HEK293 (cell line): ENCODE measurements at regions not wholly inside any gene's neighbourhood (a gene's known extent, or its start where the extent isn't known, plus 50 kb on each side); places are given as distances from the start of the nearest gene placed in this dataset.

Experiments
- GLIS2 ChIP-seq: fragments of 450-650 bp; formaldehyde crosslinking; IDR thresholded peaks from 2 replicates; pipeline ENCODE4 v1.5.1; 2016; ENCODE audit warnings: missing biosample characterization, missing genetic modification characterization
- ZBTB7A ChIP-seq: fragments of 450-650 bp; formaldehyde crosslinking; IDR thresholded peaks from 2 replicates; pipeline ENCODE4 v1.5.1; 2016; ENCODE audit warnings: low read depth, missing biosample characterization, missing genetic modification characterization
- ZFP41 ChIP-seq: fragments of 450-650 bp; formaldehyde crosslinking; IDR thresholded peaks from 2 replicates; pipeline ENCODE4 v1.5.1; 2016; ENCODE audit warnings: missing biosample characterization, missing genetic modification characterization, borderline replicate concordance
- ZNF266 ChIP-seq: fragments of 450-650 bp; formaldehyde crosslinking; IDR thresholded peaks from 2 replicates; pipeline ENCODE4 v1.5.1; 2016; ENCODE audit warnings: missing biosample characterization, missing genetic modification characterization, low read depth
- ZNF398 ChIP-seq: fragments of 450-650 bp; formaldehyde crosslinking; IDR thresholded peaks from 2 replicates; pipeline ENCODE4 v1.5.1; 2017; ENCODE audit warnings: missing biosample characterization, missing genetic modification characterization
- ZNF747 ChIP-seq: fragments of 450-650 bp; formaldehyde crosslinking; IDR thresholded peaks from 2 replicates; pipeline ENCODE4 v1.5.1; 2016; ENCODE audit warnings: missing biosample characterization, missing genetic modification characterization
- ZNF777 ChIP-seq: fragments of 450-650 bp; formaldehyde crosslinking; IDR thresholded peaks from 2 replicates; pipeline ENCODE4 v1.5.1; 2017; ENCODE audit warnings: missing biosample characterization, missing genetic modification characterization, borderline replicate concordance
- ZXDB ChIP-seq: fragments of 450-650 bp; formaldehyde crosslinking; IDR thresholded peaks from 2 replicates; pipeline ENCODE4 v1.5.1; 2016; ENCODE audit warnings: missing biosample characterization, missing genetic modification characterization
- TF ChIP-seq, protein P1 (sequence below): fragments of 450-650 bp; formaldehyde crosslinking; IDR thresholded peaks from 2 replicates; pipeline ENCODE4 v1.5.1; 2016; ENCODE audit warnings: missing biosample characterization, missing genetic modification characterization
- TF ChIP-seq, protein P2 (sequence below): fragments of 450-650 bp; formaldehyde crosslinking; IDR thresholded peaks from 2 replicates; pipeline ENCODE4 v1.5.1; 2016; ENCODE audit warnings: missing biosample characterization, missing genetic modification characterization

GRCh38 chr5:144915452-144915851 lies 744.8 kb downstream of the KCTD16 start:
- TF ChIP-seq ZFP41 (no peak), ZNF747 (no peak), ZNF398 (tag by site-specific recombination) (no peak), ZNF777 (no peak), ZNF266 (tag by site-specific recombination) (no peak), ZXDB (no peak), ZBTB7A (tag by site-specific recombination) (no peak), GLIS2 (no peak)
- TF ChIP-seq, protein P1, sequence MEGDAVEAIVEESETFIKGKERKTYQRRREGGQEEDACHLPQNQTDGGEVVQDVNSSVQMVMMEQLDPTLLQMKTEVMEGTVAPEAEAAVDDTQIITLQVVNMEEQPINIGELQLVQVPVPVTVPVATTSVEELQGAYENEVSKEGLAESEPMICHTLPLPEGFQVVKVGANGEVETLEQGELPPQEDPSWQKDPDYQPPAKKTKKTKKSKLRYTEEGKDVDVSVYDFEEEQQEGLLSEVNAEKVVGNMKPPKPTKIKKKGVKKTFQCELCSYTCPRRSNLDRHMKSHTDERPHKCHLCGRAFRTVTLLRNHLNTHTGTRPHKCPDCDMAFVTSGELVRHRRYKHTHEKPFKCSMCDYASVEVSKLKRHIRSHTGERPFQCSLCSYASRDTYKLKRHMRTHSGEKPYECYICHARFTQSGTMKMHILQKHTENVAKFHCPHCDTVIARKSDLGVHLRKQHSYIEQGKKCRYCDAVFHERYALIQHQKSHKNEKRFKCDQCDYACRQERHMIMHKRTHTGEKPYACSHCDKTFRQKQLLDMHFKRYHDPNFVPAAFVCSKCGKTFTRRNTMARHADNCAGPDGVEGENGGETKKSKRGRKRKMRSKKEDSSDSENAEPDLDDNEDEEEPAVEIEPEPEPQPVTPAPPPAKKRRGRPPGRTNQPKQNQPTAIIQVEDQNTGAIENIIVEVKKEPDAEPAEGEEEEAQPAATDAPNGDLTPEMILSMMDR (tag by site-specific recombination): no peak
- TF ChIP-seq, protein P2, sequence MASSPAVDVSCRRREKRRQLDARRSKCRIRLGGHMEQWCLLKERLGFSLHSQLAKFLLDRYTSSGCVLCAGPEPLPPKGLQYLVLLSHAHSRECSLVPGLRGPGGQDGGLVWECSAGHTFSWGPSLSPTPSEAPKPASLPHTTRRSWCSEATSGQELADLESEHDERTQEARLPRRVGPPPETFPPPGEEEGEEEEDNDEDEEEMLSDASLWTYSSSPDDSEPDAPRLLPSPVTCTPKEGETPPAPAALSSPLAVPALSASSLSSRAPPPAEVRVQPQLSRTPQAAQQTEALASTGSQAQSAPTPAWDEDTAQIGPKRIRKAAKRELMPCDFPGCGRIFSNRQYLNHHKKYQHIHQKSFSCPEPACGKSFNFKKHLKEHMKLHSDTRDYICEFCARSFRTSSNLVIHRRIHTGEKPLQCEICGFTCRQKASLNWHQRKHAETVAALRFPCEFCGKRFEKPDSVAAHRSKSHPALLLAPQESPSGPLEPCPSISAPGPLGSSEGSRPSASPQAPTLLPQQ (tag by site-specific recombination): no peak
